B cell (primary cell): ENCODE measurements at regions not wholly inside any gene's neighbourhood (a gene's known extent, or its start where the extent isn't known, plus 50 kb on each side); places are given as distances from the start of the nearest gene placed in this dataset.

Experiments used
- ATAC-seq: fragments of 200-7000 bp; cut with Tn5 transposase; one replicate; pipeline ENCODE4 v1.10.0; 2021; ENCODE audit warnings: low read depth, mild to moderate bottlenecking, moderate number of reproducible peaks, moderate library complexity
- CTCF ChIA-PET: fragments of 350-600 bp; sonication (Branson Sonifier 250); formaldehyde crosslinking; loops from one replicate; lab custom pipeline; 2021; ENCODE audit warnings: antibody characterized with exemption, inconsistent platforms; lab: Charles Lee
- POLR2A ChIA-PET: fragments of 350-600 bp; sonication (Branson Sonifier 250); formaldehyde crosslinking; loops from one replicate; lab custom pipeline; 2021; ENCODE audit warnings: antibody characterized with exemption; lab: Charles Lee
- DNase-seq: peaks from one replicate; pipeline ENCODE4 v3.0.0; 2013
- H2AFZ ChIP-seq: 2 replicates; pipeline ENCODE4 v1.6.1; 2012; ENCODE audit warnings: mild to moderate bottlenecking, low read depth, low read length; ENCODE audit not compliant: insufficient read depth, poor library complexity, severe bottlenecking
- H3K27ac ChIP-seq, 2 donors: 1 replicate in 1 of 2; 2 replicates in 1 of 2; pipeline ENCODE4 v1.5.1; 2012 to 2013; ENCODE audit warnings: low read length in 2 of 2, mild to moderate bottlenecking in 2 of 2, moderate library complexity in 1 of 2
- H3K27me3 ChIP-seq, 4 experiments: fragments of 200-600 bp in 1 of 4; sonication (generic) in 1 of 4; replicated peaks in 1 of 4; 1 replicate in 2 of 4; 2 replicates in 2 of 4; pipeline versions ENCODE4 v1.6.1 to v1.7.0; 2013 to 2016; ENCODE audit warnings: low read length in 3 of 4, mild to moderate bottlenecking in 2 of 4, mixed read lengths in 1 of 4, moderate library complexity in 1 of 4; ENCODE audit not compliant: insufficient read depth in 4 of 4, control insufficient read depth in 3 of 4; ENCODE audit errors: control extremely low read depth in 1 of 4
- H3K36me3 ChIP-seq, 2 experiments: replicated peaks in 1 of 2; 1 replicate in 1 of 2; 2 replicates in 1 of 2; pipeline versions ENCODE4 v1.6.1 to v1.7.1; 2013; ENCODE audit warnings: low read length in 1 of 2; ENCODE audit not compliant: insufficient read depth in 2 of 2, control insufficient read depth in 1 of 2; ENCODE audit errors: control extremely low read depth in 1 of 2, extremely low read depth in 1 of 2
- H3K4me1 ChIP-seq, 2 donors: fragments of 200-600 bp in 1 of 2; sonication (generic) in 1 of 2; 1 replicate in 1 of 2; 2 replicates in 1 of 2; pipeline versions ENCODE4 v1.5.1 to v1.6.1; 2013 to 2017; ENCODE audit warnings: low read length in 2 of 2; ENCODE audit not compliant: control insufficient read depth in 2 of 2, insufficient read depth in 2 of 2
- H3K4me2 ChIP-seq: replicated peaks from 2 replicates; pipeline ENCODE3; 2012; ENCODE audit warnings: mild to moderate bottlenecking, low read depth, low read length; ENCODE audit not compliant: poor library complexity, severe bottlenecking
- H3K4me3 ChIP-seq, 5 experiments: fragments of 200-600 bp in 1 of 5; sonication (generic) in 1 of 5; 1 replicate in 3 of 5; 2 replicates in 2 of 5; pipeline versions ENCODE4 v1.5.1 to v1.7.0; 2011 to 2016; ENCODE audit warnings: low read length in 4 of 5, mild to moderate bottlenecking in 4 of 5, low read depth in 2 of 5, control low read depth in 1 of 5, moderate library complexity in 1 of 5; ENCODE audit not compliant: insufficient read depth in 1 of 5; ENCODE audit errors: control extremely low read depth in 1 of 5, extremely low read depth in 1 of 5
- H3K79me2 ChIP-seq: fragments of 200-600 bp; sonication (generic); one replicate; pipeline ENCODE4 v1.6.0; 2016; ENCODE audit warnings: low read length; ENCODE audit not compliant: control insufficient read depth, insufficient read depth
- H3K9ac ChIP-seq: fragments of 200-600 bp; sonication (generic); 2 replicates; pipeline ENCODE4 v1.6.1; 2017; ENCODE audit warnings: mild to moderate bottlenecking, low read length, moderate library complexity
- H3K9me3 ChIP-seq, 3 donors: one replicate each; pipeline versions ENCODE4 v1.6.1 to v1.7.1; 2013; ENCODE audit warnings: low read length in 2 of 3; ENCODE audit not compliant: control insufficient read depth in 2 of 3, insufficient read depth in 1 of 3; ENCODE audit errors: control extremely low read depth in 1 of 3
- H4K20me1 ChIP-seq: 2 replicates; pipeline ENCODE4 v1.6.0; 2012; ENCODE audit warnings: mild to moderate bottlenecking, low read length; ENCODE audit not compliant: insufficient read depth, control insufficient read depth, poor library complexity, severe bottlenecking
- H3K27ac Mint-ChIP-seq: one replicate; pipeline ENCODE4 v1.8.0; 2021; ENCODE audit warnings: mixed read lengths
- H3K27me3 Mint-ChIP-seq: one replicate; pipeline ENCODE4 v1.8.0; 2021; ENCODE audit warnings: mixed read lengths
- H3K4me1 Mint-ChIP-seq: one replicate; pipeline ENCODE4 v1.8.0; 2021; ENCODE audit warnings: mixed read lengths
- H3K4me3 Mint-ChIP-seq: one replicate; pipeline ENCODE4 v1.8.0; 2021; ENCODE audit warnings: mixed read lengths
- H3K9me3 Mint-ChIP-seq: one replicate; pipeline ENCODE4 v1.8.0; 2022; ENCODE audit warnings: mixed read lengths; ENCODE audit not compliant: insufficient read depth
- EZH2 ChIP-seq: IDR thresholded peaks from 2 replicates; pipeline ENCODE4 v1.6.1; 2012; ENCODE audit warnings: borderline replicate concordance, low read depth, mild to moderate bottlenecking, moderate library complexity, low read length; ENCODE audit not compliant: insufficient read depth, poor library complexity, severe bottlenecking
- whole genome bisulfite sequencing: methylation state at CpG from one replicate; pipeline ENCODE4 v1.1.5; 2013; ENCODE audit warnings: missing lambda C conversion rate; ENCODE audit not compliant: insufficient coverage; 5-methylcytosine and 5-hydroxymethylcytosine counted together
- intact Hi-C: fragments of 100-400 bp; cut with micrococcal nuclease; formaldehyde crosslinking; loops from one replicate; pipeline ENCODE4 v1.10.0; 2022
- TF ChIP-seq, protein P1 (sequence below): fragments of 200-600 bp; IDR thresholded peaks from one replicate; pipeline ENCODE4 v1.8.0; 2022; ENCODE audit warnings: antibody characterized with exemption, mild to moderate bottlenecking

DNA sequence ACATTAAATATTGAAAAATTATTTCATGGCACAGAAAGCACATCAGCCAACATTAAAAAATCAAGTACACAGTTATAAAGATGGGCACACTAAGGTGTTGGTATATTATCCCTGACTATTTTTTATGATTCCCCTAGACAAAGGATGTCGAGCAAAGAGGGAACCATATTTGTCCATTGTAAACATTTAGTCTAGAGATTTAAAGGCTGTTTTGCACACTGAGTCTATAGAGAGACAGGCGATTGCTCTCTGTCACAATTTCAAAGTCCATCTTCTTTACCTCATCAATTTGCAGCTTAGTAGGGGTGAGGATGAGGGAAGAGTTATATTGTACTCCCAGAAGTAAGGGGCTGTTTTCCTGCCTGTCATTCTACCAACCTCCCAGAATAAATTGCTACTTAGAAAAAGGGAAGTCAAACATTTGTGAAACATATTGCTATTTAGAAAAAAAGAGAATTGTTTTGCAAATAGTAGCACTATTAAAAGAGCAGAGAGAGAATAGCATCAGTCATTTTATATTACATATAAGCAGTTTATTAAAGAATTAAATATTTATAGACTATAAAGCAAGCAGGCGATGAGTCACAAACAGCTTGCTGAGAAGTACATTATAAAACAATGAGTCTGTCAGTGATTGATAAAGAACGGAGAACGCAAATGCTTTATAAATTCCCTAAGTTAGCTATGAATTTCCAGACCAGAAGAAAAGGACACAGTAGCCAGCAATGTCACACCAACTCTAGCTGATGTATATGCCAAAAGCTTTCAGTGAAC lies 270.6 kb upstream of the PMFBP1 start:
- Histone ChIP-seq H3K79me2 (no peaks in the 10 kb centered on the region), H3K27me3 (no peaks in the 10 kb centered on the region), H3K4me3 (no peak overlapping the region), H3K9me3 (peaks cover 0 to 3% (median 0%) of the 10 kb centered on the region in 3 donors), H3K27ac (no peak overlapping the region), H3K4me1 (no peaks in the 10 kb centered on the region), H3K36me3 (no peaks in the 10 kb centered on the region), H2AFZ (no peak overlapping the region), H3K4me2 (no peak overlapping the region), H4K20me1 (no peaks in the 10 kb centered on the region), H3K9ac (no peak overlapping the region)
- WGBS = no CpG with 5 or more reads among the region's 5 CpGs
- H3K9me3 Mint-ChIP-seq = peaks cover 4% of the 10 kb centered on the region
- TF ChIP-seq EZH2 = no peak
- TF ChIP-seq, protein P1, sequence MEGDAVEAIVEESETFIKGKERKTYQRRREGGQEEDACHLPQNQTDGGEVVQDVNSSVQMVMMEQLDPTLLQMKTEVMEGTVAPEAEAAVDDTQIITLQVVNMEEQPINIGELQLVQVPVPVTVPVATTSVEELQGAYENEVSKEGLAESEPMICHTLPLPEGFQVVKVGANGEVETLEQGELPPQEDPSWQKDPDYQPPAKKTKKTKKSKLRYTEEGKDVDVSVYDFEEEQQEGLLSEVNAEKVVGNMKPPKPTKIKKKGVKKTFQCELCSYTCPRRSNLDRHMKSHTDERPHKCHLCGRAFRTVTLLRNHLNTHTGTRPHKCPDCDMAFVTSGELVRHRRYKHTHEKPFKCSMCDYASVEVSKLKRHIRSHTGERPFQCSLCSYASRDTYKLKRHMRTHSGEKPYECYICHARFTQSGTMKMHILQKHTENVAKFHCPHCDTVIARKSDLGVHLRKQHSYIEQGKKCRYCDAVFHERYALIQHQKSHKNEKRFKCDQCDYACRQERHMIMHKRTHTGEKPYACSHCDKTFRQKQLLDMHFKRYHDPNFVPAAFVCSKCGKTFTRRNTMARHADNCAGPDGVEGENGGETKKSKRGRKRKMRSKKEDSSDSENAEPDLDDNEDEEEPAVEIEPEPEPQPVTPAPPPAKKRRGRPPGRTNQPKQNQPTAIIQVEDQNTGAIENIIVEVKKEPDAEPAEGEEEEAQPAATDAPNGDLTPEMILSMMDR = no peak
- ChIA-PET CTCF (no interaction called here), POLR2A (no interaction called here)
- H3K27me3 Mint-ChIP-seq = no peaks in the 10 kb centered on the region
- H3K27ac Mint-ChIP-seq = no peak overlapping the region
- DNase-seq (no peak), ATAC-seq (no peak)
- intact Hi-C loops = no loop called here
- H3K4me3 Mint-ChIP-seq = no peak overlapping the region
- H3K4me1 Mint-ChIP-seq = no peaks in the 10 kb centered on the region

DNA sequence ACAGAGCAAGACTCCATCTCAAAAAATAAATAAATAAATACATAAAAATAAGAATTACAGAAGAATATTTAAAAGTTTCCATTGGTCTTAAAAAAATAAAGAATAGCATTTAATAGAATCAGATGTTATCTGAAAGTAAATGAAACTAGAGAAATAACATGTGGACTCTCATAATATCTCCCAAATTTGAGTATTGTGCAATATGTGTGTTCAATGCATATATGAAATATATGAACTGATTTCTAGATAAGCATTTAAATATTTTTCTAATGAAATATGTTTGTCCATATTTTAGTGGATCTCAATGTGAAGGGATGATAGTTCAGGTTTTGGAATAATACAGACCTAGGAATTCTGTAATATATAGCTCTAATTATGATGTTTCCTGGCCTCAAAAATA lies 265.9 kb upstream of the PMFBP1 start:
- POLR2A ChIA-PET = no interaction called here
- intact Hi-C loops = no loop called here
- H3K9me3 Mint-ChIP-seq = peaks cover 13% of the 10 kb centered on the region

More for the DNA sequence above, 265.9 kb upstream of the PMFBP1 start:
- Histone ChIP-seq H3K36me3 (no peaks in the 10 kb centered on the region), H3K4me3 (no peak overlapping the region), H3K9me3 (peaks cover 0 to 21% (median 14%) of the 10 kb centered on the region in 3 donors), H3K27me3 (no peaks in the 10 kb centered on the region), H4K20me1 (no peaks in the 10 kb centered on the region), H3K79me2 (no peaks in the 10 kb centered on the region), H3K4me1 (no peaks in the 10 kb centered on the region), H2AFZ (no peak overlapping the region), H3K27ac (no peak overlapping the region), H3K4me2 (no peak overlapping the region), H3K9ac (no peak overlapping the region)
- CTCF ChIA-PET = no interaction called here
- Mint-ChIP-seq H3K4me1 (no peaks in the 10 kb centered on the region), H3K4me3 (no peak overlapping the region), H3K27ac (no peak overlapping the region), H3K27me3 (no peaks in the 10 kb centered on the region)
- no peak for DNase-seq
- no peak for TF ChIP-seq EZH2
- TF ChIP-seq, protein P1 = no peak
- ATAC-seq = no peak
